GM12892 (cell line): ENCODE measurements at regions not wholly inside any gene's neighbourhood (a gene's known extent, or its start where the extent isn't known, plus 50 kb on each side); places are given as distances from the start of the nearest gene placed in this dataset.

Source experiments
- POLR2A ChIP-seq: IDR thresholded peaks from 2 replicates; pipeline ENCODE4 v1.6.1; 2011; ENCODE audit warnings: low read depth, low read length, control low read depth
- TAF1 ChIP-seq: IDR thresholded peaks from 2 replicates; pipeline ENCODE4 v1.6.1; 2011; ENCODE audit warnings: low read depth, mild to moderate bottlenecking, control low read depth, low read length, borderline replicate concordance

DNA sequence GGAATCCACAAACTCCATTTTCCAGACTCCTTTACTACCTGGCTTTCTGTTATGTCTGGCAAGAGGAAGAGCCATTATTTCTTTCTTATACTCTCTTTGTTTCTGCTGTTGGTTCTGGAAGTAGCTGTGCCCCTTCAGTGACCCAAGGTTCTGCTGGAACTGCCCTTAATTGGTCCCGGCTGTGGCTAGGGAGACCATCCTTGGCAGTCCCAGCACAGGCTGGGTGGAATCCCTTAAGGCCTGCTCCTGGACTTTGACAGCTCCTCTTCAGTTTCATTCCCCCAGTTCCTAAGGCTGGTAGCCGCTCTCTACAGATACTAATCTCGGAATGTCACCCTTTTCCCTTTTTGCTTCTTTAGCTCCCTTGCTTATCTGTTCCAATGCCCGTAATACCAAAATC, 81.9 kb upstream of the GLIS3 start:
- TF ChIP-seq TAF1: no peak
- no peak for TF ChIP-seq POLR2A
